ENCODE measurements at regions not wholly inside any gene's neighbourhood (a gene's known extent, or its start where the extent isn't known, plus 50 kb on each side); places are given as distances from the start of the nearest gene placed in this dataset.
A peak's percentile ranks its signal among the peaks of the same experiment; 100 is the strongest.

DNA sequence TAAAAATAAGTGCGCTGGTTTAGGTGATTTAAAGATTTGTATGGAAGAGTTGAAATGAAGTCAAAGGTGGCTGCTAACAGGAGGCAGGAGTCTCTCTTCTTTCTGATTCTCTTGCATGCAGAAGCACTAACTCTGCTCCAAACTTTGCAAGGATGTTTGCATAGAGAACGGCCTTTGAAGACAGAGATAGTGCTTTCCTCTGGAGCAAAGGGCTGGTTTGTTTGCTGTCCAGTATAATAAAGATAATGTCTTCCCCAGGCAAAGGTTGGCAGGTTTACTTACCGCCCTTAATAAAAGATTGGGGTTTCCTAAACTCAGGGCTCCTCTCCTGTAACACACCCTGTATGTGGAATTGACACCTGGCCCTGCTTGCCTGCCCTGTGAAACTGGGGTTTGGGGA is 210.6 kb upstream of the RREB1 start:
- H3K4me1 ChIP-seq: no peaks in the 10 kb centered on the region
- H3K9me3 ChIP-seq: no peaks in the 10 kb centered on the region
- H3K27me3 ChIP-seq: no peaks in the 10 kb centered on the region
- DNase-seq: no peak
- no peaks in the 10 kb centered on the region for H3K36me3 ChIP-seq
- no peak overlapping the region for H3K4me3 ChIP-seq (ENCODE audit: low read depth, low read length)
- TF ChIP-seq, protein P1, sequence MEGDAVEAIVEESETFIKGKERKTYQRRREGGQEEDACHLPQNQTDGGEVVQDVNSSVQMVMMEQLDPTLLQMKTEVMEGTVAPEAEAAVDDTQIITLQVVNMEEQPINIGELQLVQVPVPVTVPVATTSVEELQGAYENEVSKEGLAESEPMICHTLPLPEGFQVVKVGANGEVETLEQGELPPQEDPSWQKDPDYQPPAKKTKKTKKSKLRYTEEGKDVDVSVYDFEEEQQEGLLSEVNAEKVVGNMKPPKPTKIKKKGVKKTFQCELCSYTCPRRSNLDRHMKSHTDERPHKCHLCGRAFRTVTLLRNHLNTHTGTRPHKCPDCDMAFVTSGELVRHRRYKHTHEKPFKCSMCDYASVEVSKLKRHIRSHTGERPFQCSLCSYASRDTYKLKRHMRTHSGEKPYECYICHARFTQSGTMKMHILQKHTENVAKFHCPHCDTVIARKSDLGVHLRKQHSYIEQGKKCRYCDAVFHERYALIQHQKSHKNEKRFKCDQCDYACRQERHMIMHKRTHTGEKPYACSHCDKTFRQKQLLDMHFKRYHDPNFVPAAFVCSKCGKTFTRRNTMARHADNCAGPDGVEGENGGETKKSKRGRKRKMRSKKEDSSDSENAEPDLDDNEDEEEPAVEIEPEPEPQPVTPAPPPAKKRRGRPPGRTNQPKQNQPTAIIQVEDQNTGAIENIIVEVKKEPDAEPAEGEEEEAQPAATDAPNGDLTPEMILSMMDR (IDR thresholded peaks at IDR 0.05; ENCODE audit: low read depth, low read length): no peak

DNA sequence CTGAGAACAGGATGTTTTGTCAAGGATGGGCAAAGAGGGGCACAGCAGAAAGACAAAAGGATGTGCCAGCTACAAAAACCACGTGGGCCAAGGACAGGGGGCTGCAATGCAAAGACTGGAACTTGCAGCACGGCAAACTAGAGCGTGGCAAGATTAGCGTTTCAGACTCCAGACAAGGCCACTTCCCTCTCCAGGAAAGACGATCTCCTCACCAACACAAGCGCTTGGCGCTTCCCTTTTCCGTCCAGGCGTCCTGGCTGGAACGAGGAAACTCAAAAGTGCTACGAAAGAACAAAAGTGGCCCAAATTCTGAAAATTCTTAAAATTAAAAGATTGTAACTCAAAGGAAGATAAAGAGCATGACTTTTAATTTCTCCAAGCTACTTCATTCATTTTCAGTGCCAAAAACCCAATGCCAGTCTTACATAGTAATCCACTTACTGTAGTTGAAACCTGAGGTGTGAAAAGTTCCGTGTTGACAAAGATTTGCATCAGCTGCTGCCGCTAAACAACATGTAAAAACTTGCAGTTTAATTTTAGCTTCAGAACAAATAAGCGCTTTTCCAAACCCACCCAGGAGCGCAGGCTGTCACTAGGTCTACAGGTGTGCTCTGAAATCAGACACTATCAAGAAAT is 207.1 kb upstream of the RREB1 start:
- no peaks in the 10 kb centered on the region for H3K27me3 ChIP-seq
- no peaks in the 10 kb centered on the region for H3K9me3 ChIP-seq
- H3K4me1 ChIP-seq: no peaks in the 10 kb centered on the region
- DNase-seq: no peak
- TF ChIP-seq, protein P1 (IDR thresholded peaks at IDR 0.05; ENCODE audit: low read depth, low read length): no peak
- no peak overlapping the region for H3K4me3 ChIP-seq (ENCODE audit: low read depth, low read length)
- H3K36me3 ChIP-seq: no peaks in the 10 kb centered on the region

DNA sequence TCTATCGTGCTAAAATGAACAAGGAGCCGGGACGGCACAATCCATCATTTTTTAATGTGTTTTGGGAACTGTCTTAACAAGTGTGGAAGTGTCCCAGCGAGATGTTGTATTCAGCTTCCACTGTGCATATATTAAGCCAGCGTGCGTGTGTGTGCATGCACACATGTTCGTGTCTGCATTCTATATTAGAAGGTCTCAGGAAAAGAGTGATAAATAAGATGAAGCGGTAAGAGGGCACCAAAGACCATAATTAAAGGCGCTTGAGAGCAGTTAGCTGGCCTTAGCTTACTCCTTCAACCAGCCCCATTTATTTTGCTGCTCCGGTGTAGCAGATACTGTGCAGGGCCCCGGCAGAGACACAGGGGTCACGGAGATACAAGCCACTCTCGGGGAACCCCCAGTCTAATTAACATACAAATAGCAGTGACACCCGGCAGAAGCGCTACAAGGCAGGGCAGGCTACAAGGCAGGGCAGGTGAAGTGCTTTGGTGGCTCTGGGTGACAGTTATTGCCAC is 206.5 kb upstream of the RREB1 start:
- Histone ChIP-seq H3K4me1 (no peaks in the 10 kb centered on the region), H3K4me3 (ENCODE audit: low read depth, low read length) (no peak overlapping the region), H3K27me3 (no peaks in the 10 kb centered on the region), H3K36me3 (no peaks in the 10 kb centered on the region), H3K9me3 (no peaks in the 10 kb centered on the region)
- TF ChIP-seq, protein P1 (IDR thresholded peaks at IDR 0.05; ENCODE audit: low read depth, low read length): no peak
- no peak for DNase-seq

DNA sequence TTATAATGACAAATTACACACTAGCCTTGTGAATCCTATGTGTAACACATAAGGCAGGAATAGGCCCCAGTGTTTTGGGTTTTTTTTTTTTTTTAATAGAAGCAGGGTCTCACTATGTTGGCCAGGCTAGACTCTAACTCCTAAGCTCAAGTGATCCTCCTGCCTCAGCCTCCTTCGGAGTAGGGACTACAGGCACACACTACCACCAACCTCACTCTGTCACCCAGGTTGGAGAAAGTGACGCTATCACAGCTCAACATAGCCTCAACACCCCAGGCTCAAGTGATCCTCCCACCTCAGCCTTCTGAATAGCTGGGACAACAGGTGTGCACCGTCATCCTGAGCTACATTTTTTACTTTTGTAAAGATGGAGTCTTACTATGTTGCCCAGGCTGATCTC is 205.8 kb upstream of the RREB1 start:
- no peaks in the 10 kb centered on the region for H3K9me3 ChIP-seq
- H3K36me3 ChIP-seq: no peaks in the 10 kb centered on the region
- TF ChIP-seq, protein P1 (IDR thresholded peaks at IDR 0.05; ENCODE audit: low read depth, low read length): no peak
- DNase-seq: no peak
- peaks cover 3% of the 10 kb centered on the region; the same call in 1 of the 2 replicates for H3K4me1 ChIP-seq
- H3K4me3 ChIP-seq (ENCODE audit: low read depth, low read length): no peak overlapping the region
- H3K27me3 ChIP-seq: no peaks in the 10 kb centered on the region

DNA sequence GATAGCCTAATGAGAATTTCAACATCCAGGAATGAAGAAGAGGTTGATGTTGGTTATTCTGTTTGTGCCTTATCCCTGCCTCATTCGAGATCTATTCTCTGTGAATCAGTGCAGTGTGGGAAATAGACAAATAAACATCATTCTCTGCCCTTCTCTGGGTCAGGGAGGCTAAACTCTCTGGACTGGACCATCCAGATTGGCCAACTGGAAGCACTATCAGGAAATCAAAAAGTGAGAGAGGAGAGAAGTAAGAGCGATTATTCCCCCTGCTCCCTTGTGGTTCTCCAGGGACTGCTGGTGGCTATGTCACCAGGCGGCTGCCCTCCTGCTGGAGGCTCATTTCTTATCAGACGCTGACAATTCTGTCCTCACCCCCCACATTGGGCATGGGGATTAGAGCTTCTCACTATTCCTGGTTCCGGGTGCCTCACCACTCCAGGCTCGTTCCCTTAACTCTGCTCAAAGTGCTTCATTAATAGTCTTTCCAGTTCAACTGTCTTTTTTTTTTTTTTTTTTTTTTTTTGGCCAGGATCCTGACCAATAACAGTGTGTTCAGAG is 201.7 kb upstream of the RREB1 start:
- no peaks in the 10 kb centered on the region for H3K9me3 ChIP-seq
- TF ChIP-seq, protein P1 (IDR thresholded peaks at IDR 0.05; ENCODE audit: low read depth, low read length): no peak
- no peak overlapping the region for H3K4me3 ChIP-seq (ENCODE audit: low read depth, low read length)
- peak; percentile 35 for DNase-seq
- H3K27me3 ChIP-seq: no peaks in the 10 kb centered on the region
- no peaks in the 10 kb centered on the region for H3K36me3 ChIP-seq
- H3K4me1 ChIP-seq: peaks cover 7% of the 10 kb centered on the region; the same call in 1 of the 2 replicates

DNA sequence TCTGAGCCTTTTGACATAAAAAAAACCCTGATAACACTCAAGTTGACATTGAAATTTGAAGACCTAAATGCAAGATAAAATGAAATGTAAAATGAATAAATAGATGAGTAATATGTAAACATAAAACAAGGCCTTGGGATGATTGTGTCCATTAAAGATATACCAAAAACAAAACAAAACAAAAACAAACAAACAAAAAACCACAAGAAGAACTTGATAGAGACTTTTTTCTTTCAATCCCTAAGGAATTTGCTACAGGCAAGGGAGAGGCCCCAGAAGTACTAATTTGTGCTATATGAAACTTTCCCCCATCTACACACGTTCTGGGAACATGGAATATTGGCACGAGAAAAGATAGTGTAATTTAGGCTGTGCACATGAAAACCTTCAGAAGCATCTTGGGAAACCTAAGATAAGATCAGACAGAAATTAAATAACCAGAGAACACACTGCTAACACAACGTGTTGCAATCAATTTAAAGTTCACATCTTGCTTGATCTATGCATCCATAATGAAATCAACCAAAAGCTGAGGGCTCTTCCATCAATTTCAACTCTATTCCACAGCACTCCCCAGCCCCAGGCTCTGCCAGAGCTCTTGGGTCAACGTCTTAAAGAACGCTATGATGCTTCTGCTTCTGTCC is 201.1 kb upstream of the RREB1 start:
- no peak overlapping the region for H3K4me3 ChIP-seq (ENCODE audit: low read depth, low read length)
- H3K9me3 ChIP-seq: no peaks in the 10 kb centered on the region
- peaks cover 7% of the 10 kb centered on the region; the same call in 1 of the 2 replicates for H3K4me1 ChIP-seq
- no peak for DNase-seq
- H3K27me3 ChIP-seq: no peaks in the 10 kb centered on the region
- H3K36me3 ChIP-seq: no peaks in the 10 kb centered on the region
- TF ChIP-seq, protein P1 (IDR thresholded peaks at IDR 0.05; ENCODE audit: low read depth, low read length): no peak
